ENCODE measurements at regions not wholly inside any gene's neighbourhood (a gene's known extent, or its start where the extent isn't known, plus 50 kb on each side); places are given as distances from the start of the nearest gene placed in this dataset.
"Not testable (repeated sequence)": the region's sequence is repeated elsewhere in the genome, so short reads cannot be mapped to it uniquely, and the experiment has no call there.

DNA sequence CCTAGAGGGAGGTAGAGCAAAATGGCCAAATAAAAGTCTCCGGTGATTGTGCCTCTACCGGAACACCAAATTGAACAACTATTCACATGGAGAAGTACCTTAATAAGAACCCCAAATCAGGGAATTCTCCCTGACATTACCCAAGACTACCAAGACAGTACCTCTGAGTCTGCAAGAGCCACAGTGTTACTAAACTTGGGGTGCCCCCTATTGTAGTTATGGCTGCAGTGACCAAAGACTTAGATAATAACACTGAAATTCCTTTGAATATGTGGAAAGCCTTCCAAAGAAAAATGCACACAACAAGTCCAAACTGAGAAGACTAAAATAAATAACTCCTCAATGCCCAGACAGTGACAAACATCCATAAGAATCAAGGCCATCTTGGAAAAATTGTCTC lies 682.9 kb upstream of the LRRTM1 start:
- no peaks in the 10 kb centered on the region for H3K9me3 ChIP-seq (ENCODE audit: control insufficient read depth, low read length)
- no peaks in the 10 kb centered on the region for H3K4me1 ChIP-seq (ENCODE audit: control insufficient read depth, insufficient read depth, low read length)
- H3K4me3 ChIP-seq (ENCODE audit: low read length), result no peak overlapping the region
- no peak for ATAC-seq
- H3K27me3 ChIP-seq (ENCODE audit: control insufficient read depth, insufficient read depth), result no peaks in the 10 kb centered on the region
- over 99% methylated on average over 2 of the region's 2 CpGs for WGBS
- DNase-seq, result no peak
- no peak overlapping the region for H3K27ac ChIP-seq (ENCODE audit: low read length)
- intact Hi-C loops (cut with DNase I), result no loop called here

DNA sequence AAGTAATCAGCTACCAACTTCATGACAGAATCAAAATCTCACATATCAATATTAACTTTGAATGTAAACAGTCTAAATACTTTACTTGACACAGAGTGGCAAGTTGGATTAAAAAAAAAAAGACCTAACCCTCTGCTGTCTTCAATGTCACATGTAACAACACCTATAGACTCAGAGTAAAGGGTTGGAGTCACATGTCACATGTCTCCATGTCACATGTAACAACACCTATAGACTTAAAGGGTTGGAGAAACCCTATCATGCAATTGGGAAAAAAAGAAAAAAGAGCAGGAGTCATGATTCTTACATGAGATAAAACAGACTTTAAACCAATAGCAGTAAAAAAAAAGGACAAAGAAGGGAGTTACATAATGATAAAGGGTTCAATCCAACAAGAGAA lies 665.3 kb upstream of the LRRTM1 start:
- Histone ChIP-seq H3K4me1 (ENCODE audit: control insufficient read depth, insufficient read depth, low read length) (no peaks in the 10 kb centered on the region), H3K4me3 (ENCODE audit: low read length) (no peak overlapping the region), H3K27me3 (ENCODE audit: control insufficient read depth, insufficient read depth) (no peaks in the 10 kb centered on the region), H3K27ac (ENCODE audit: low read length) (no peak overlapping the region), H3K9me3 (ENCODE audit: control insufficient read depth, low read length) (peaks cover 9% of the 10 kb centered on the region)
- ATAC-seq (no peak), DNase-seq (no peak)
- intact Hi-C loops (cut with DNase I), result no loop called here

- intact Hi-C loops (cut with DNase I), result no loop called here
- no peaks in the 10 kb centered on the region for H3K27me3 ChIP-seq (ENCODE audit: control insufficient read depth, insufficient read depth)
- H3K4me3 ChIP-seq (ENCODE audit: low read length), result no peak overlapping the region
- no peaks in the 10 kb centered on the region for H3K4me1 ChIP-seq (ENCODE audit: control insufficient read depth, insufficient read depth, low read length)
- ATAC-seq (no peak), DNase-seq (no peak)
- H3K9me3 ChIP-seq (ENCODE audit: control insufficient read depth, low read length), result peaks cover 9% of the 10 kb centered on the region
- H3K27ac ChIP-seq (ENCODE audit: low read length), result no peak overlapping the region
- 66% methylated on average over 3 of the region's 3 CpGs for WGBS
Measured at GRCh38 chr2:80968450-80968849, 663.9 kb upstream of the LRRTM1 start.

- Histone ChIP-seq H3K4me3 (ENCODE audit: low read length) (no peak overlapping the region), H3K9me3 (ENCODE audit: control insufficient read depth, low read length) (no peaks in the 10 kb centered on the region), H3K4me1 (ENCODE audit: control insufficient read depth, insufficient read depth, low read length) (no peaks in the 10 kb centered on the region), H3K27me3 (ENCODE audit: control insufficient read depth, insufficient read depth) (no peaks in the 10 kb centered on the region), H3K27ac (ENCODE audit: low read length) (no peak overlapping the region)
- no peak for ATAC-seq
- DNase-seq, result no peak
- 88% methylated on average over 6 of the region's 6 CpGs for WGBS
- intact Hi-C loops (cut with DNase I), result no loop called here
Measured at GRCh38 chr2:80947601-80948130, 643.1 kb upstream of the LRRTM1 start.

DNA sequence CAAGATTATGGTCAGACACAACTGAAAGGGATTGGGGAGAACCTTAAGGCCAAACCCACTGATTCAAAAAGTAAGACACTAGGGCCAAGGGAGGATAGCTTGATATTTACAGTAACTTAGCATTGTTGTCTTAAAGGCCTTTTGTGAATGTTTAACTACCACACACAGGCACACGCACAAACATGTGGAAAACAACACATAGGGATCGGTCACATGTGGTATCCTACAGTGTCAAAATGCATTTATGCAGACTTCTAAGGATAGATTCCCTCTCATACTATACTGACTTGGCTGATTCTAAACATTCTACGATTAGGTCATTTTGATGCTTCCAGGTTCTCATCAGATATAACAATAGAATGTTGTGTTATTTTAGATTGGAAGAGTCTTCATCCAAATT lies 638.9 kb upstream of the LRRTM1 start:
- H3K9me3 ChIP-seq (ENCODE audit: control insufficient read depth, low read length), result no peaks in the 10 kb centered on the region
- H3K4me1 ChIP-seq (ENCODE audit: control insufficient read depth, insufficient read depth, low read length), result no peaks in the 10 kb centered on the region
- intact Hi-C loops (cut with DNase I), result no loop called here
- no peak for ATAC-seq
- no peaks in the 10 kb centered on the region for H3K27me3 ChIP-seq (ENCODE audit: control insufficient read depth, insufficient read depth)
- WGBS, result 78% methylated on average over 3 of the region's 3 CpGs
- no peak for DNase-seq
- no peak overlapping the region for H3K4me3 ChIP-seq (ENCODE audit: low read length)
- H3K27ac ChIP-seq (ENCODE audit: low read length), result no peak overlapping the region

DNA sequence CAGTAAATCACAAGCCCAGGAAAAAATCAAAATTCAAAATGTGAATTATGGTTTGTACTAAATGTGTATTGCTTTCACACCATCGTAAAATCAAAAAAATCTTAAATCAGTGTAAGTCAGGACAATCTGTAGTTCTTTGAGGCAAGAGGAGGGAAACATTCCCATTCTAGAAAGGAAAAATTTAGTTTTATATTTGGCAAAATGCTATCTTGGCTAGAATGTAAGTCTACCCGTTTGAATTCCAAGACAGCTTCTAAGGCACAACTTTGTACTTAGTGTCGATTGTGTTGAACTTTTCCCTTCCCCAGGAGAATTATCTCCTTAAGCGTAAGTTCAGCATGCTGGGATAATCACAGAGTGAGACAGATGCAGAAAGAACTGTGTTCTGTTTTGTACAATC lies 638.2 kb upstream of the LRRTM1 start:
- Histone ChIP-seq H3K27ac (ENCODE audit: low read length) (no peak overlapping the region), H3K27me3 (ENCODE audit: control insufficient read depth, insufficient read depth) (no peaks in the 10 kb centered on the region), H3K4me1 (ENCODE audit: control insufficient read depth, insufficient read depth, low read length) (no peaks in the 10 kb centered on the region), H3K9me3 (ENCODE audit: control insufficient read depth, low read length) (no peaks in the 10 kb centered on the region), H3K4me3 (ENCODE audit: low read length) (no peak overlapping the region)
- ATAC-seq (no peak), DNase-seq (no peak)
- intact Hi-C loops (cut with DNase I), result no loop called here
- 48% methylated on average over 4 of the region's 4 CpGs for WGBS

GRCh38 chr2:80938463-80938862 lies 633.9 kb upstream of the LRRTM1 start:
- Histone ChIP-seq H3K9me3 (ENCODE audit: control insufficient read depth, low read length) (no peaks in the 10 kb centered on the region), H3K27me3 (ENCODE audit: control insufficient read depth, insufficient read depth) (no peaks in the 10 kb centered on the region), H3K4me3 (ENCODE audit: low read length) (no peak overlapping the region), H3K4me1 (ENCODE audit: control insufficient read depth, insufficient read depth, low read length) (no peaks in the 10 kb centered on the region), H3K27ac (ENCODE audit: low read length) (no peak overlapping the region)
- WGBS, result 48% methylated on average over 3 of the region's 3 CpGs
- intact Hi-C loops (cut with DNase I), result no loop called here
- DNase-seq, result no peak
- no peak for ATAC-seq

- DNase-seq; H3K4me3 ChIP-seq (ENCODE audit: low read length); H3K27ac ChIP-seq (ENCODE audit: low read length); ATAC-seq; H3K9me3 ChIP-seq (ENCODE audit: control insufficient read depth, low read length); H3K27me3 ChIP-seq (ENCODE audit: control insufficient read depth, insufficient read depth); intact Hi-C loops (cut with DNase I); H3K4me1 ChIP-seq (ENCODE audit: control insufficient read depth, insufficient read depth, low read length): not testable (repeated sequence)
- 94% methylated on average over 2 of the region's 6 CpGs for WGBS
Measured at GRCh38 chr2:80931820-80932219, 627.3 kb upstream of the LRRTM1 start.

GRCh38 chr2:80930777-80931176 lies 626.2 kb upstream of the LRRTM1 start:
- Histone ChIP-seq H3K27ac (ENCODE audit: low read length) (no peak overlapping the region), H3K27me3 (ENCODE audit: control insufficient read depth, insufficient read depth) (no peaks in the 10 kb centered on the region), H3K9me3 (ENCODE audit: control insufficient read depth, low read length) (no peaks in the 10 kb centered on the region), H3K4me3 (ENCODE audit: low read length) (no peak overlapping the region), H3K4me1 (ENCODE audit: control insufficient read depth, insufficient read depth, low read length) (no peaks in the 10 kb centered on the region)
- DNase-seq (no peak), ATAC-seq (no peak)
- intact Hi-C loops (cut with DNase I), result no loop called here
- 86% methylated on average over 1 of the region's 1 CpG for WGBS

GRCh38 chr2:80926168-80926567 lies 621.6 kb upstream of the LRRTM1 start:
- Histone ChIP-seq H3K9me3 (ENCODE audit: control insufficient read depth, low read length) (no peaks in the 10 kb centered on the region), H3K4me1 (ENCODE audit: control insufficient read depth, insufficient read depth, low read length) (no peaks in the 10 kb centered on the region), H3K4me3 (ENCODE audit: low read length) (no peak overlapping the region), H3K27me3 (ENCODE audit: control insufficient read depth, insufficient read depth) (no peaks in the 10 kb centered on the region), H3K27ac (ENCODE audit: low read length) (no peak overlapping the region)
- DNase-seq, result no peak
- ATAC-seq, result no peak
- intact Hi-C loops (cut with DNase I), result no loop called here
- WGBS, result 60% methylated on average over 4 of the region's 4 CpGs

- no peak overlapping the region for H3K4me3 ChIP-seq (ENCODE audit: low read length)
- H3K27ac ChIP-seq (ENCODE audit: low read length), result no peak overlapping the region
- no peaks in the 10 kb centered on the region for H3K4me1 ChIP-seq (ENCODE audit: control insufficient read depth, insufficient read depth, low read length)
- WGBS, result 65% methylated on average over 7 of the region's 7 CpGs
- no peaks in the 10 kb centered on the region for H3K27me3 ChIP-seq (ENCODE audit: control insufficient read depth, insufficient read depth)
- ATAC-seq (no peak), DNase-seq (no peak)
- intact Hi-C loops (cut with DNase I), result no loop called here
- H3K9me3 ChIP-seq (ENCODE audit: control insufficient read depth, low read length), result no peaks in the 10 kb centered on the region
Measured at GRCh38 chr2:80896576-80896975, 592.0 kb upstream of the LRRTM1 start.

- intact Hi-C loops (cut with DNase I), result no loop called here
- 71% methylated on average over 3 of the region's 3 CpGs for WGBS
- Histone ChIP-seq H3K4me1 (ENCODE audit: control insufficient read depth, insufficient read depth, low read length) (no peaks in the 10 kb centered on the region), H3K27me3 (ENCODE audit: control insufficient read depth, insufficient read depth) (no peaks in the 10 kb centered on the region), H3K27ac (ENCODE audit: low read length) (no peak overlapping the region), H3K9me3 (ENCODE audit: control insufficient read depth, low read length) (no peaks in the 10 kb centered on the region), H3K4me3 (ENCODE audit: low read length) (no peak overlapping the region)
- DNase-seq (no peak), ATAC-seq (no peak)
Measured at GRCh38 chr2:80894486-80894885, 589.9 kb upstream of the LRRTM1 start.
